Progenitor cell of endocrine pancreas (in vitro differentiated cells): ENCODE measurements at regions not wholly inside any gene's neighbourhood (a gene's known extent, or its start where the extent isn't known, plus 50 kb on each side); places are given as distances from the start of the nearest gene placed in this dataset.

Experiments
- DNase-seq: peaks from one replicate; pipeline ENCODE4 v3.0.0; 2021; ENCODE audit warnings: low spot score; ENCODE audit not compliant: unreplicated experiment
- H3K27ac Mint-ChIP-seq: 2 replicates; pipeline ENCODE4 v1.8.0; 2021; ENCODE audit warnings: mild to moderate bottlenecking, moderate library complexity, mixed read lengths
- H3K27me3 Mint-ChIP-seq: 2 replicates; pipeline ENCODE4 v1.8.0; 2021; ENCODE audit warnings: mixed read lengths
- H3K36me3 Mint-ChIP-seq: 2 replicates; pipeline ENCODE4 v1.8.0; 2022; ENCODE audit warnings: mixed read lengths; ENCODE audit not compliant: insufficient read depth
- H3K4me1 Mint-ChIP-seq: 2 replicates; pipeline ENCODE4 v1.8.0; 2021; ENCODE audit warnings: low read depth, mixed read lengths
- H3K4me3 Mint-ChIP-seq: 2 replicates; pipeline ENCODE4 v1.8.0; 2021; ENCODE audit warnings: low read depth, mild to moderate bottlenecking, moderate library complexity, mixed read lengths
- H3K9me3 Mint-ChIP-seq: 2 replicates; pipeline ENCODE4 v1.8.0; 2021; ENCODE audit warnings: low read depth, mixed read lengths
- TF ChIP-seq, protein P1 (sequence below): fragments of 200-600 bp; sonication (generic); IDR thresholded peaks from one replicate; pipeline ENCODE4 v1.5.0; 2021; ENCODE audit warnings: antibody characterized with exemption, mild to moderate bottlenecking; ENCODE audit not compliant: unreplicated experiment

DNA sequence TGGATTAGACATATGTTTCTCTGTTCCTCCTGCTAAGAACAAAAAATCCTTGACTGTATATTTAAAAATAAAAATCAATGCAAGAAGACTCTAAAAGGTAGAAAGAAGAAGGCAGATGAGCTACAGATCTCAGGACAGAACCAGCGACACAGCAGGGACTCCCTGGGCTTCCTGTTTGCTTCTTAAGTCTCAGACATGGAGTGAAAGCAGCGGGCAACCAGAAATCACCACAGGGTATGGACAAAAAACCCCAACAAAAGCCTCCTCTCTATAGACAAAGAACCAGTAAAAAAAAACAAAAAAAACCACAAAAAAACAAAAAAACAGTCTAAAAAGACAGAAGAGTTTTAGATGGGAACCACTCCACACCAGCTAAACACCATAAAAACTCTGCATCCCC is 971.0 kb upstream of the GYPC start:
- Mint-ChIP-seq H3K27me3 (no peaks in the 10 kb centered on the region), H3K36me3 (no peaks in the 10 kb centered on the region), H3K9me3 (no peaks in the 10 kb centered on the region), H3K4me1 (no peaks in the 10 kb centered on the region), H3K4me3 (no peak overlapping the region), H3K27ac (no peak overlapping the region)
- TF ChIP-seq, protein P1, sequence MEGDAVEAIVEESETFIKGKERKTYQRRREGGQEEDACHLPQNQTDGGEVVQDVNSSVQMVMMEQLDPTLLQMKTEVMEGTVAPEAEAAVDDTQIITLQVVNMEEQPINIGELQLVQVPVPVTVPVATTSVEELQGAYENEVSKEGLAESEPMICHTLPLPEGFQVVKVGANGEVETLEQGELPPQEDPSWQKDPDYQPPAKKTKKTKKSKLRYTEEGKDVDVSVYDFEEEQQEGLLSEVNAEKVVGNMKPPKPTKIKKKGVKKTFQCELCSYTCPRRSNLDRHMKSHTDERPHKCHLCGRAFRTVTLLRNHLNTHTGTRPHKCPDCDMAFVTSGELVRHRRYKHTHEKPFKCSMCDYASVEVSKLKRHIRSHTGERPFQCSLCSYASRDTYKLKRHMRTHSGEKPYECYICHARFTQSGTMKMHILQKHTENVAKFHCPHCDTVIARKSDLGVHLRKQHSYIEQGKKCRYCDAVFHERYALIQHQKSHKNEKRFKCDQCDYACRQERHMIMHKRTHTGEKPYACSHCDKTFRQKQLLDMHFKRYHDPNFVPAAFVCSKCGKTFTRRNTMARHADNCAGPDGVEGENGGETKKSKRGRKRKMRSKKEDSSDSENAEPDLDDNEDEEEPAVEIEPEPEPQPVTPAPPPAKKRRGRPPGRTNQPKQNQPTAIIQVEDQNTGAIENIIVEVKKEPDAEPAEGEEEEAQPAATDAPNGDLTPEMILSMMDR: no peak
- no peak for DNase-seq

DNA sequence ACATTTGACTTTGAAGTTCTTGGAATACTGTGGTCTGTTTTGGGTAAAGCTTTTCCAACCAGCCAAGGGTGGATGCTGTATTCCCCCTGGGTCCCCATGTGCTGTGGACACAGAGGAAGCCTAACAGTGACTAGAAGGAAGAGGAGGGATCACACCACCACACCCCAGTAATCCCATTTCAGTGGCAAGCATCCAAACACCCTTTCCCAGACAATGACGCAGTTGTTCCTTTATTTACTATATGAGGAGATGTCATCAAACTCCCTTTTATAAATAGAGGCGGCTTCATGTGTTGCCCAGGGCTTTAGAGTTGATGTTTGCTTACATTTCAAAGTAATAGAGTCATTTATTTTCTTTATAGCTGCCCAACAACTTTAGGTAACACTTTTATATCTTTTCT is 959.4 kb upstream of the GYPC start:
- no peaks in the 10 kb centered on the region for H3K9me3 Mint-ChIP-seq
- DNase-seq: no peak
- TF ChIP-seq, protein P1: no peak
- H3K36me3 Mint-ChIP-seq: no peaks in the 10 kb centered on the region
- H3K27ac Mint-ChIP-seq: no peak overlapping the region
- peaks cover 3% of the 10 kb centered on the region for H3K4me1 Mint-ChIP-seq
- no peaks in the 10 kb centered on the region for H3K27me3 Mint-ChIP-seq
- no peak overlapping the region for H3K4me3 Mint-ChIP-seq

DNA sequence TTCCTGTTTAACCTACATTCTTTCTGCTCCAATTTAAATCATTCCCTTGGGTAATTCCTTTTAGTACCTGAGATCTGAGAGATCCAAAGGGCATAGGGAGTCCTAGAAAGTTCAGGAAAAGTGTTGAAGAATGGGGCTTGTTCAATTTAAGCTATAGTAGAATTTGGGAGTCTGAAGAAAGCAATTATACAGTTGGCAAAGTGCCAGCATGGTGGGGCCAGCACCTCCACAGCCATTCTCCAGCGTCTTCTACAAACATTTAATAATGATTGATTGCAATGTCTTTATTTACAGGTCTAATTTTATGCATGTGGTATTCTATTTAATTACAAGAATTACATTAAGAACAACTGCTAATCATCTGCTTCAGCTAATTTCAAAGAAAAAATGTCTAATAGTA is 957.7 kb upstream of the GYPC start:
- no peak for DNase-seq
- peaks cover 3% of the 10 kb centered on the region for H3K4me1 Mint-ChIP-seq
- no peaks in the 10 kb centered on the region for H3K9me3 Mint-ChIP-seq
- H3K27me3 Mint-ChIP-seq: no peaks in the 10 kb centered on the region
- H3K4me3 Mint-ChIP-seq: no peak overlapping the region
- no peaks in the 10 kb centered on the region for H3K36me3 Mint-ChIP-seq
- H3K27ac Mint-ChIP-seq: no peak overlapping the region
- TF ChIP-seq, protein P1: no peak

DNA sequence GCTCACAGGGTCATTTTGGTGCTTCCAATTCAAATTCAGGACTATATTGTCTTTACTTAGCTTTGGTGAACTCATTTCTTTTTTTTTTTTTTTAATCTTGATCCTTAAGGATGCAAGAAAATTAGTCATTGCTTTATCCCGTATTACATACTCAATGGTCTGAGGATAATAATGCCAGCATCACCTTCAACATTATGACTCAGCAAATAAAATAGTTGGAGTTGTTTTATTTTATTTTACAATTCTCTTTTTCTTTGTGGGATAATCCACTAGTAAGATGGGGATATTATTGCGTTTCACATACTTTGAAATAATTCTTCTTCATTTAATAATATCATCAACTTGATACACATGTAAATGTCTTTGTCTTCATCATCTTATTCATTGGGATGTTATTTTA is 954.9 kb upstream of the GYPC start:
- Mint-ChIP-seq H3K36me3 (no peaks in the 10 kb centered on the region), H3K4me3 (no peak overlapping the region), H3K4me1 (peaks cover 3% of the 10 kb centered on the region), H3K9me3 (no peaks in the 10 kb centered on the region), H3K27ac (no peak overlapping the region), H3K27me3 (no peaks in the 10 kb centered on the region)
- DNase-seq: no peak
- TF ChIP-seq, protein P1: no peak

DNA sequence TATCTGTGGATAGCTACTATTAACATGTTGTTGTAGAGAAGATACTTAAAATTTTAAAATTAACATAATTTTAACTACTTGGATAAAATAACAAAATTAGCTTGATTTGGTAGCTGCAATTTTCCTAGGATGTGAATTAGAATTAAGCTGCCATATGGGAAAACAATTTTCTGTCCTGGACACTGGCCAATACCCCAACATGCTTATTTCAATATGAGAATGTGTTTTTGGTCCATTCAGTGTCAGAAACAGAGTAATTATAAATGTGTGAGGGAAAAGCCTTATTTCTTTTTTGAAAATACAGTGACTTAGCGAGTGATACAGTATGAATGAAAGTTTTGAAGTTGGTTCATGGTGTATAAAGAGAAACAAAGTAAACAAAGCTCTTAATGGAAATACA is 948.3 kb upstream of the GYPC start:
- Mint-ChIP-seq H3K4me3 (no peak overlapping the region), H3K4me1 (peaks cover 27% of the 10 kb centered on the region), H3K27me3 (no peaks in the 10 kb centered on the region), H3K9me3 (peaks cover 18% of the 10 kb centered on the region), H3K27ac (no peak overlapping the region), H3K36me3 (peaks cover 2% of the 10 kb centered on the region)
- no peak for DNase-seq
- TF ChIP-seq, protein P1: no peak
